ENCODE measurements at regions not wholly inside any gene's neighbourhood (a gene's known extent, or its start where the extent isn't known, plus 50 kb on each side); places are given as distances from the start of the nearest gene placed in this dataset.

DNA sequence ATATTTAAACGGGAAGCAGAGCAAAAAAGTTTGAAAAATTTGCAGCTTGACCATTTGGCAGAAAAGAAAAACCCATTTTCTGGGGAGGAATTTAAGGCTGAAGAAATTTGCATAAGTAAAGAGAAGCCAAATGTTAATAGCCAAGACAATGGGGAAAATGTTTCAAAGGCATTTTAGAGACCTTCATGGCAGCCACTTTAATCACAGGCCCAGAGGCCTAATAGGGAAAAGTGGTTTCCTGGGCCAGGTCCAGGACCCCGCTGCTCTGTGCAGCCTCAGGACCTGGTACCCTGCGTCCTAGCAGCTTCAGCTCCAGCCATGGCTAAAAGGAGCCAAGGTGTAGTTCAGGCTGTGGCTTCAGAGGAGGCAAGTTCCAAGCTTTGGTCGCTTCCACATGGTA is 507.3 kb downstream of the SLCO4C1 start:
- TF ChIP-seq, protein P1, sequence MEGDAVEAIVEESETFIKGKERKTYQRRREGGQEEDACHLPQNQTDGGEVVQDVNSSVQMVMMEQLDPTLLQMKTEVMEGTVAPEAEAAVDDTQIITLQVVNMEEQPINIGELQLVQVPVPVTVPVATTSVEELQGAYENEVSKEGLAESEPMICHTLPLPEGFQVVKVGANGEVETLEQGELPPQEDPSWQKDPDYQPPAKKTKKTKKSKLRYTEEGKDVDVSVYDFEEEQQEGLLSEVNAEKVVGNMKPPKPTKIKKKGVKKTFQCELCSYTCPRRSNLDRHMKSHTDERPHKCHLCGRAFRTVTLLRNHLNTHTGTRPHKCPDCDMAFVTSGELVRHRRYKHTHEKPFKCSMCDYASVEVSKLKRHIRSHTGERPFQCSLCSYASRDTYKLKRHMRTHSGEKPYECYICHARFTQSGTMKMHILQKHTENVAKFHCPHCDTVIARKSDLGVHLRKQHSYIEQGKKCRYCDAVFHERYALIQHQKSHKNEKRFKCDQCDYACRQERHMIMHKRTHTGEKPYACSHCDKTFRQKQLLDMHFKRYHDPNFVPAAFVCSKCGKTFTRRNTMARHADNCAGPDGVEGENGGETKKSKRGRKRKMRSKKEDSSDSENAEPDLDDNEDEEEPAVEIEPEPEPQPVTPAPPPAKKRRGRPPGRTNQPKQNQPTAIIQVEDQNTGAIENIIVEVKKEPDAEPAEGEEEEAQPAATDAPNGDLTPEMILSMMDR (IDR thresholded peaks at IDR 0.05; ENCODE audit: insufficient read depth, low read length): no peak
- TF ChIP-seq POLR2AphosphoS5 (IDR thresholded peaks at IDR 0.05; ENCODE audit: low read depth) (no peak), SPI1 (IDR thresholded peaks at IDR 0.05; ENCODE audit: borderline replicate concordance, low read depth) (no peak), REST (IDR thresholded peaks at IDR 0.05; ENCODE audit: insufficient replicate concordance, low read depth) (no peak), GABPA (IDR thresholded peaks at IDR 0.05; ENCODE audit: low read depth) (no peak)
